22Rv1 (cell line): ENCODE measurements at regions not wholly inside any gene's neighbourhood (a gene's known extent, or its start where the extent isn't known, plus 50 kb on each side); places are given as distances from the start of the nearest gene placed in this dataset.

ENCODE experiments used
- H3K27ac ChIP-seq: fragments of 450-650 bp; 2 replicates; pipeline ENCODE4 v1.5.1; 2017
- CTCF ChIP-seq: fragments of 450-650 bp; IDR thresholded peaks from 2 replicates; pipeline ENCODE4 v1.5.1; 2017; ENCODE audit warnings: mild to moderate bottlenecking
- ZFX ChIP-seq: fragments of 450-650 bp; IDR thresholded peaks from 2 replicates; pipeline ENCODE4 v1.6.1; 2017; ENCODE audit warnings: antibody characterized with exemption, borderline replicate concordance

- H3K27ac ChIP-seq, result no peak overlapping the region
- no peak for TF ChIP-seq CTCF
- TF ChIP-seq ZFX, result no peak
Observed at GRCh38 chr2:49254401-49254800, 100.1 kb upstream of the FSHR start.

GRCh38 chr2:49251766-49252165 is 97.5 kb upstream of the FSHR start:
- no peak for TF ChIP-seq ZFX
- TF ChIP-seq CTCF, result no peak
- no peak overlapping the region for H3K27ac ChIP-seq

- H3K27ac ChIP-seq, result no peak overlapping the region
- TF ChIP-seq CTCF, result no peak
- no peak for TF ChIP-seq ZFX
Observed at GRCh38 chr2:49251251-49251650, 96.9 kb upstream of the FSHR start.

GRCh38 chr2:49248506-49248905 is 94.2 kb upstream of the FSHR start:
- no peak overlapping the region for H3K27ac ChIP-seq
- no peak for TF ChIP-seq CTCF
- no peak for TF ChIP-seq ZFX

GRCh38 chr2:49241991-49242390 is 87.7 kb upstream of the FSHR start:
- no peak overlapping the region for H3K27ac ChIP-seq
- TF ChIP-seq CTCF (no peak), ZFX (no peak)

- no peak for TF ChIP-seq CTCF
- TF ChIP-seq ZFX, result no peak
- no peak overlapping the region for H3K27ac ChIP-seq
Observed at GRCh38 chr2:49241501-49241900, 87.2 kb upstream of the FSHR start.

- TF ChIP-seq ZFX, result no peak
- no peak for TF ChIP-seq CTCF
- H3K27ac ChIP-seq, result no peak overlapping the region
Observed at GRCh38 chr2:49240608-49241007, 86.3 kb upstream of the FSHR start.
